PC-3 (cell line): ENCODE measurements at regions not wholly inside any gene's neighbourhood (a gene's known extent, or its start where the extent isn't known, plus 50 kb on each side); places are given as distances from the start of the nearest gene placed in this dataset.

Experiments used
- ATAC-seq: fragments of 200-7000 bp; cut with Tn5 transposase; 2 replicates; pipeline ENCODE4 v1.9.1; 2020; ENCODE audit warnings: mild to moderate bottlenecking, moderate library complexity
- BruUV-seq: library from RNA; stranded (reverse); fragments of 400-500 nt; replicated peaks from 2 replicates; lab custom pipeline; 2021; lab: Mats Ljungman, UMichigan
- CTCF ChIA-PET: fragments of 300-600 bp; sonication (Branson Sonifier 250); formaldehyde crosslinking; loops from one replicate; lab custom pipeline; 2022; ENCODE audit warnings: antibody characterized with exemption; lab: Charles Lee
- POLR2A ChIA-PET: fragments of 300-600 bp; sonication (Branson Sonifier 250); formaldehyde crosslinking; loops from one replicate; lab custom pipeline; 2022; ENCODE audit warnings: antibody characterized with exemption; ENCODE audit not compliant: unreplicated experiment; lab: Charles Lee
- DNase-seq: peaks from one replicate; pipeline ENCODE4 v3.0.0-alpha.2; 2015
- H2AFZ ChIP-seq: fragments of 300-600 bp; sonication (generic); 2 replicates; pipeline ENCODE4 v1.6.0; 2016; ENCODE audit warnings: antibody characterized with exemption, low read length
- H3F3A ChIP-seq: fragments of 300-600 bp; sonication (generic); one replicate; pipeline ENCODE4 v1.6.0; 2017; ENCODE audit warnings: antibody characterized with exemption, low read length, control low read depth, mild to moderate bottlenecking; ENCODE audit not compliant: unreplicated experiment
- H3K27ac ChIP-seq: fragments of 300-600 bp; sonication (generic); 2 replicates; pipeline ENCODE4 v1.5.1; 2016; ENCODE audit warnings: mild to moderate bottlenecking, low read length
- H3K27me3 ChIP-seq: fragments of 300-600 bp; sonication (generic); 2 replicates; pipeline ENCODE4 v1.6.1; 2016; ENCODE audit warnings: low read length, mixed read lengths
- H3K36me3 ChIP-seq: fragments of 300-600 bp; sonication (generic); 2 replicates; pipeline ENCODE4 v1.6.1; 2016; ENCODE audit warnings: low read depth, mixed run types, low read length, mixed read lengths
- H3K4me1 ChIP-seq: fragments of 300-600 bp; sonication (generic); 2 replicates; pipeline ENCODE4 v1.5.1; 2016; ENCODE audit warnings: low read length; ENCODE audit not compliant: insufficient read depth
- H3K4me2 ChIP-seq: fragments of 300-600 bp; sonication (generic); 2 replicates; pipeline ENCODE4 v1.6.0; 2016; ENCODE audit warnings: low read length
- H3K4me3 ChIP-seq: fragments of 300-600 bp; sonication (generic); 2 replicates; pipeline ENCODE4 v1.5.1; 2016; ENCODE audit warnings: mild to moderate bottlenecking, low read length, mixed read lengths
- H3K79me2 ChIP-seq: fragments of 300-600 bp; sonication (generic); 2 replicates; pipeline ENCODE4 v1.6.1; 2017; ENCODE audit warnings: low read length, mixed read lengths
- H3K9ac ChIP-seq: fragments of 300-600 bp; sonication (generic); 2 replicates; pipeline ENCODE4 v1.6.0; 2016; ENCODE audit warnings: mild to moderate bottlenecking, low read length
- H3K9me2 ChIP-seq: fragments of 300-600 bp; sonication (generic); replicated peaks from 2 replicates; pipeline ENCODE4 v1.6.1; 2016; ENCODE audit warnings: mixed run types, low read length, mixed read lengths
- H3K9me3 ChIP-seq: fragments of 300-600 bp; sonication (generic); 2 replicates; pipeline ENCODE4 v1.6.1; 2016; ENCODE audit warnings: low read length, mixed read lengths
- H4K20me1 ChIP-seq: fragments of 300-600 bp; sonication (generic); 2 replicates; pipeline ENCODE4 v1.6.1; 2016; ENCODE audit warnings: low read length, mixed read lengths
- EZH2 ChIP-seq: fragments of 300-600 bp; sonication (generic); IDR thresholded peaks from one replicate; pipeline ENCODE4 v1.6.1; 2017; ENCODE audit warnings: antibody characterized with exemption, mild to moderate bottlenecking, low read length; ENCODE audit not compliant: unreplicated experiment
- EZH2phosphoT487 ChIP-seq: fragments of 300-600 bp; sonication (generic); IDR thresholded peaks from 2 replicates; pipeline ENCODE4 v1.6.1; 2018; ENCODE audit warnings: mild to moderate bottlenecking, antibody characterized with exemption, low read length, borderline replicate concordance
- intact Hi-C: fragments of 100-400 bp; cut with micrococcal nuclease; formaldehyde crosslinking; loops from 2 replicates; pipeline ENCODE4 v1.9.0; 2023
- TF ChIP-seq, protein P1 (sequence below): fragments of 300-600 bp; sonication (generic); conservative IDR thresholded peaks from 2 replicates; pipeline ENCODE4 v1.5.1; 2017; ENCODE audit warnings: antibody characterized with exemption, low read depth, mild to moderate bottlenecking, low read length

DNA sequence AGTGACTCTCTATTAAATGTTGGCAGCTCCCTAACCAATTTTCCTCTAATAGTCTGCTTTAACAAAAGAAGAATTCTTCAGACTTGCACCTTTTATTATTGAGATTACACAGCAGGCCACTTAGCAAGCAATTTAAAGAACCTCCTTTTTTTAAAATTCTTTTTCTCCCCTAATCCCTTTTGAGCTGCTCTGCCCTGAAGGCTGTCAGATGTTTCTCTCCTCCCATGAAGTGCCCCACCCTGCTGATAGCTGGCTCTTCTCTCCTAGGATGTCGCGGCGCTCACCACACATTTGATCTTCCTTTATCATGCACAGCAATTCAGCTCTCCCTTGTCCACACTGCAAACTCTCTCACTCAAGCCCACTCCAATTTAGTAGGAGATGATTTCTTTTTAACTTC lies 1471.1 kb upstream of the ACO1 start:
- H3K4me2 ChIP-seq: no peak overlapping the region
- no peaks in the 10 kb centered on the region for H3K36me3 ChIP-seq
- no peaks in the 10 kb centered on the region for H4K20me1 ChIP-seq
- DNase-seq: no peak
- CTCF ChIA-PET: no interaction called here
- POLR2A ChIA-PET: no interaction called here
- no peaks in the 10 kb centered on the region for H3K9me3 ChIP-seq
- no peak overlapping the region for H3K27ac ChIP-seq
- no peak for ATAC-seq
- H3K9ac ChIP-seq: no peak overlapping the region
- no peaks in the 10 kb centered on the region for H3K27me3 ChIP-seq
- H3K9me2 ChIP-seq: no peaks in the 10 kb centered on the region
- intact Hi-C loops: no loop called here
- H3K4me1 ChIP-seq: no peaks in the 10 kb centered on the region
- BruUV-seq: no TSS peak
- H2AFZ ChIP-seq: no peak overlapping the region
- H3K4me3 ChIP-seq: no peak overlapping the region
- no peaks in the 10 kb centered on the region for H3K79me2 ChIP-seq
- H3F3A ChIP-seq: no peaks in the 10 kb centered on the region
- TF ChIP-seq EZH2 (no peak), EZH2phosphoT487 (no peak)
- TF ChIP-seq, protein P1, sequence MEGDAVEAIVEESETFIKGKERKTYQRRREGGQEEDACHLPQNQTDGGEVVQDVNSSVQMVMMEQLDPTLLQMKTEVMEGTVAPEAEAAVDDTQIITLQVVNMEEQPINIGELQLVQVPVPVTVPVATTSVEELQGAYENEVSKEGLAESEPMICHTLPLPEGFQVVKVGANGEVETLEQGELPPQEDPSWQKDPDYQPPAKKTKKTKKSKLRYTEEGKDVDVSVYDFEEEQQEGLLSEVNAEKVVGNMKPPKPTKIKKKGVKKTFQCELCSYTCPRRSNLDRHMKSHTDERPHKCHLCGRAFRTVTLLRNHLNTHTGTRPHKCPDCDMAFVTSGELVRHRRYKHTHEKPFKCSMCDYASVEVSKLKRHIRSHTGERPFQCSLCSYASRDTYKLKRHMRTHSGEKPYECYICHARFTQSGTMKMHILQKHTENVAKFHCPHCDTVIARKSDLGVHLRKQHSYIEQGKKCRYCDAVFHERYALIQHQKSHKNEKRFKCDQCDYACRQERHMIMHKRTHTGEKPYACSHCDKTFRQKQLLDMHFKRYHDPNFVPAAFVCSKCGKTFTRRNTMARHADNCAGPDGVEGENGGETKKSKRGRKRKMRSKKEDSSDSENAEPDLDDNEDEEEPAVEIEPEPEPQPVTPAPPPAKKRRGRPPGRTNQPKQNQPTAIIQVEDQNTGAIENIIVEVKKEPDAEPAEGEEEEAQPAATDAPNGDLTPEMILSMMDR: no peak

DNA sequence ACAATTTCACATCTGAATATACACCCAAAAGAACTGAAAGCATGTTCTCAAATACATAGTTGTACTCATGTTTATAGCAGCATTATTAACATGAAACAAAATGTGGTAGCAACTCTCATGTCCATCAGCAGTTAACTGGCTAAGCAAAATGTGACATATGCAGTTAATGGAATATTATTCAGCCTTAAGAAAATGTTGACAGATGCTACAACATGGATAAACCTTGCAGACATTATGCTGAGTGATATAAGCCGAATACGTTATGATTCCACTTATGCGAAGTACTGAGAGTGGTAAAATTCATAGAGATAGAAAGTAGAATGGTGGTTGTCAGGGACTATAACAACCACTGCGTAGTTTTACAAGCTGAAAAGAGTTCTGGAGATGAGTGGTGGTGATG lies 1469.0 kb upstream of the ACO1 start:
- intact Hi-C loops: no loop called here
- Histone ChIP-seq H3K79me2 (no peaks in the 10 kb centered on the region), H4K20me1 (no peaks in the 10 kb centered on the region), H3K4me3 (no peak overlapping the region), H3F3A (no peaks in the 10 kb centered on the region), H3K9me3 (no peaks in the 10 kb centered on the region), H3K9ac (no peak overlapping the region), H3K36me3 (no peaks in the 10 kb centered on the region), H3K9me2 (no peaks in the 10 kb centered on the region), H3K4me2 (no peak overlapping the region), H2AFZ (no peak overlapping the region), H3K27ac (no peak overlapping the region), H3K4me1 (no peaks in the 10 kb centered on the region), H3K27me3 (no peaks in the 10 kb centered on the region; the same call in 1 of the 2 replicates)
- ATAC-seq (no peak), DNase-seq (no peak)
- BruUV-seq: no TSS peak
- TF ChIP-seq, protein P1: no peak
- TF ChIP-seq EZH2 (no peak), EZH2phosphoT487 (no peak)
- ChIA-PET POLR2A (no interaction called here), CTCF (no interaction called here)

DNA sequence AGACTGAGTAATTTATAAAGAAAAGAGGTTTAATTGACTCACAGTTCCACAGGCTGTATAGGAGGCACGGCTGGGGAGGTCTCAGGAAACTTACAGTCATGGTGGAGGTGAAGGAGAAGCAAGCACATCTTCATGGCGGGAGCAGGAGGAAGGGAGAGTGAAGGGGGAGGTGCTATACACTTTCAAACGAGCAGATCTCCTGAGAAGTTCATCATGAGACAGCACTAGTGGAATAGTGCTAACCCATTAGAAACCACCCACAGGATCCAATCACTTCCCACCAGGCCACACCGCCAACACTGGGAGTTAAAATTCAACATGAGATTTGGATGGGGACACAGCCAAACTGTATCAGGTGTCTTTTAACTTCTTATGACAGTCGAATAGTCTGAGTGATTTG lies 1459.3 kb upstream of the ACO1 start:
- Histone ChIP-seq H3F3A (no peaks in the 10 kb centered on the region), H3K9me3 (no peaks in the 10 kb centered on the region), H3K27ac (no peak overlapping the region), H3K9me2 (no peaks in the 10 kb centered on the region), H3K27me3 (no peaks in the 10 kb centered on the region), H4K20me1 (no peaks in the 10 kb centered on the region), H2AFZ (no peak overlapping the region), H3K36me3 (no peaks in the 10 kb centered on the region), H3K79me2 (no peaks in the 10 kb centered on the region), H3K4me1 (no peaks in the 10 kb centered on the region), H3K4me3 (no peak overlapping the region), H3K4me2 (no peak overlapping the region), H3K9ac (no peak overlapping the region)
- no peak for ATAC-seq
- no peak for DNase-seq
- ChIA-PET CTCF (no interaction called here), POLR2A (no interaction called here)
- intact Hi-C loops: no loop called here
- TF ChIP-seq, protein P1: no peak
- TF ChIP-seq EZH2phosphoT487 (no peak), EZH2 (no peak)
- BruUV-seq: no TSS peak
